Kidney glomerular epithelial cell (primary cell): ENCODE measurements at regions not wholly inside any gene's neighbourhood (a gene's known extent, or its start where the extent isn't known, plus 50 kb on each side); places are given as distances from the start of the nearest gene placed in this dataset.
A peak's percentile ranks its signal among the peaks of the same experiment; 100 is the strongest.
"Not testable (repeated sequence)": the region's sequence is repeated elsewhere in the genome, so short reads cannot be mapped to it uniquely, and the experiment has no call there.

Experiments used
- DNase-seq: peaks from one replicate; lab custom pipeline; 2025; lab: John Stamatoyannopoulos, UW

GRCh38 chr9:7342229-7342628 lies 457.3 kb downstream of the DMAC1 start:
- DNase-seq: no peak

GRCh38 chr9:7341571-7341970 lies 458.0 kb downstream of the DMAC1 start:
- DNase-seq: no peak

GRCh38 chr9:7340451-7340850 lies 459.1 kb downstream of the DMAC1 start:
- no peak for DNase-seq

GRCh38 chr9:7338586-7339281 lies 460.8 kb downstream of the DMAC1 start:
- no peak for DNase-seq

- DNase-seq: no peak
These were observed 463.1 kb downstream of the DMAC1 start for GRCh38 chr9:7336356-7337065.

GRCh38 chr9:7333719-7334118 lies 465.9 kb downstream of the DMAC1 start:
- DNase-seq: no peak

- DNase-seq: no peak
These were observed 466.8 kb downstream of the DMAC1 start for GRCh38 chr9:7332780-7333179.

GRCh38 chr9:7328453-7328852 lies 471.1 kb downstream of the DMAC1 start:
- no peak for DNase-seq

- no peak for DNase-seq
These were observed 473.6 kb downstream of the DMAC1 start for GRCh38 chr9:7325995-7326394.

- no peak for DNase-seq
These were observed 475.4 kb downstream of the DMAC1 start for GRCh38 chr9:7324152-7324598.

- no peak for DNase-seq
These were observed 478.7 kb downstream of the DMAC1 start for GRCh38 chr9:7320841-7321240.

GRCh38 chr9:7320139-7320538 lies 479.4 kb downstream of the DMAC1 start:
- peak; percentile 69 for DNase-seq

- no peak for DNase-seq
These were observed 480.7 kb downstream of the DMAC1 start for GRCh38 chr9:7318920-7319319.

- DNase-seq: no peak
These were observed 482.6 kb downstream of the DMAC1 start for GRCh38 chr9:7316967-7317366.

- no peak for DNase-seq
These were observed 483.3 kb downstream of the DMAC1 start for GRCh38 chr9:7316166-7316795.

- no peak for DNase-seq
These were observed 483.8 kb downstream of the DMAC1 start for GRCh38 chr9:7315746-7316145.

- no peak for DNase-seq
These were observed 484.5 kb downstream of the DMAC1 start for GRCh38 chr9:7315116-7315515.

- DNase-seq: no peak
These were observed 486.2 kb downstream of the DMAC1 start for GRCh38 chr9:7313389-7313788.

GRCh38 chr9:7309051-7309450 lies 490.5 kb downstream of the DMAC1 start:
- not testable (repeated sequence) for DNase-seq

GRCh38 chr9:7305677-7306076 lies 493.9 kb downstream of the DMAC1 start:
- DNase-seq: no peak

- DNase-seq: no peak
These were observed 495.0 kb downstream of the DMAC1 start for GRCh38 chr9:7304627-7304995.

GRCh38 chr9:7303907-7304626 lies 495.5 kb downstream of the DMAC1 start:
- no peak for DNase-seq

GRCh38 chr9:7300484-7300883 lies 499.1 kb downstream of the DMAC1 start:
- DNase-seq: no peak
